Stimulated activated CD8-positive, alpha-beta memory T cell treated with anti-CD3 and anti-CD28 coated beads, Interleukin-15, amount 100 ng/mL, for 24 hours (primary cell): ENCODE measurements at regions not wholly inside any gene's neighbourhood (a gene's known extent, or its start where the extent isn't known, plus 50 kb on each side); places are given as distances from the start of the nearest gene placed in this dataset.

Source experiments
- DNase-seq: peaks from one replicate; pipeline ENCODE4 v3.0.0-alpha.2; 2020; ENCODE audit warnings: low read depth

GRCh38 chr15:70279096-70279495 lies 181.4 kb upstream of the TLE3 start:
- no peak for DNase-seq

GRCh38 chr15:70278644-70279043 lies 180.9 kb upstream of the TLE3 start:
- DNase-seq = no peak

GRCh38 chr15:70277556-70277955 lies 179.8 kb upstream of the TLE3 start:
- DNase-seq = no peak

GRCh38 chr15:70276401-70276800 lies 178.7 kb upstream of the TLE3 start:
- DNase-seq = no peak

GRCh38 chr15:70275461-70276138 lies 177.9 kb upstream of the TLE3 start:
- DNase-seq = no peak

GRCh38 chr15:70274908-70275307 lies 177.2 kb upstream of the TLE3 start:
- DNase-seq = no peak

- DNase-seq = no peak
Measured at GRCh38 chr15:70274255-70274880, 176.7 kb upstream of the TLE3 start.

- DNase-seq = no peak
Measured at GRCh38 chr15:70273808-70274207, 176.1 kb upstream of the TLE3 start.

- no peak for DNase-seq
Measured at GRCh38 chr15:70272565-70273355, 175.0 kb upstream of the TLE3 start.

GRCh38 chr15:70271422-70272088 lies 173.8 kb upstream of the TLE3 start:
- no peak for DNase-seq

- DNase-seq = no peak
Measured at GRCh38 chr15:70270752-70271111, 173.0 kb upstream of the TLE3 start.

- DNase-seq = no peak
Measured at GRCh38 chr15:70269991-70270751, 172.5 kb upstream of the TLE3 start.

GRCh38 chr15:70269311-70269911 lies 171.7 kb upstream of the TLE3 start:
- no peak for DNase-seq

- DNase-seq = no peak
Measured at GRCh38 chr15:70268698-70269251, 171.1 kb upstream of the TLE3 start.

GRCh38 chr15:70267879-70268278 lies 170.2 kb upstream of the TLE3 start:
- no peak for DNase-seq

- DNase-seq = no peak
Measured at GRCh38 chr15:70267306-70267705, 169.6 kb upstream of the TLE3 start.

- DNase-seq = no peak
Measured at GRCh38 chr15:70266412-70267121, 168.8 kb upstream of the TLE3 start.

- DNase-seq = no peak
Measured at GRCh38 chr15:70265986-70266385, 168.3 kb upstream of the TLE3 start.

- no peak for DNase-seq
Measured at GRCh38 chr15:70265466-70265978, 167.8 kb upstream of the TLE3 start.

GRCh38 chr15:70264738-70265465 lies 167.2 kb upstream of the TLE3 start:
- DNase-seq = no peak
